Tibial artery (tissue), 4 donors: ENCODE measurements at regions not wholly inside any gene's neighbourhood (a gene's known extent, or its start where the extent isn't known, plus 50 kb on each side); places are given as distances from the start of the nearest gene placed in this dataset.

Experiments
- DNase-seq, 2 donors: peaks; one replicate each; pipeline ENCODE4 v3.0.0-alpha.2; 2019
- H3K27ac ChIP-seq, 2 donors: fragments of 200-600 bp; sonication (generic) in 1 of 2; 1 replicate in 1 of 2; 2 replicates in 1 of 2; pipeline ENCODE4 v1.5.1; 2018 to 2019; ENCODE audit warnings: mild to moderate bottlenecking in 1 of 2
- H3K27me3 ChIP-seq, 2 donors: fragments of 200-600 bp; sonication (generic) in 1 of 2; one replicate each; pipeline versions ENCODE4 v1.5.1 to v1.6.0; 2016 to 2019
- H3K36me3 ChIP-seq, 3 donors: fragments of 200-600 bp; sonication (generic) in 2 of 3; one replicate each; pipeline ENCODE4 v1.5.1; 2016 to 2019; ENCODE audit warnings: mild to moderate bottlenecking in 2 of 3
- H3K4me1 ChIP-seq, 4 donors: fragments of 200-600 bp; sonication (generic) in 2 of 4; 1 replicate in 3 of 4; 2 replicates in 1 of 4; pipeline ENCODE4 v1.5.1; 2016 to 2019
- H3K4me3 ChIP-seq, 2 donors: fragments of 200-600 bp; sonication (generic) in 1 of 2; 1 replicate in 1 of 2; 2 replicates in 1 of 2; pipeline ENCODE4 v1.5.1; 2018 to 2019; ENCODE audit warnings: mild to moderate bottlenecking in 2 of 2
- H3K9me3 ChIP-seq, 3 donors: fragments of 200-600 bp; sonication (generic) in 1 of 3; one replicate each; pipeline ENCODE4 v1.5.1; 2016 to 2019
- intact Hi-C: fragments of 100-400 bp; cut with DNase I; formaldehyde crosslinking; loops from one replicate; pipeline ENCODE4 v1.15.0; 2023; ENCODE audit warnings: low total_unique reads
- TF ChIP-seq, protein P1 (sequence below), 2 experiments: fragments of 200-600 bp in 1 of 2; fragments of 450-650 bp in 1 of 2; IDR thresholded peaks; one replicate each; pipeline ENCODE4 v1.5.1; 2017 to 2019; ENCODE audit warnings: antibody characterized with exemption in 2 of 2, mild to moderate bottlenecking in 1 of 2, moderate library complexity in 1 of 2

DNA sequence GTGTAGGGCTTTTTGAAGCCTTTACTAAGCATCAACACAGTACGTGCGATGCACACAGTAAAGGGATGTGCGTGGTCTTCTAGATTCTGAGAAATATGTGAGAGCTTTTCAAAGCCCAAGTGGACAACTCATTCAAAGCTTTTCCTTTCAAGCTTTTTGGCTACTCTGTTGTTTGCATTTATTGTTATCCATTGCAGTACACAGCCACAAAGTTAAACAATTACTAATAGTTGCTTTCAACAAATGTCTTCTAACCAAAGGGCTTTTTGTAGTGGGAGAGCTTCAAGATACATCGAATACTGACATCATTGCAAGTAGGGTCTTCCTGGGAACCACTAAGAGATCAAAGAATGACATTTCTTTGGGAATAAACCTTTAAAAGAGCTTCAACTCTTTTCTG lies 97.9 kb upstream of the ETV3 start:
- no peak for DNase-seq
- intact Hi-C loops = no loop called here

DNA sequence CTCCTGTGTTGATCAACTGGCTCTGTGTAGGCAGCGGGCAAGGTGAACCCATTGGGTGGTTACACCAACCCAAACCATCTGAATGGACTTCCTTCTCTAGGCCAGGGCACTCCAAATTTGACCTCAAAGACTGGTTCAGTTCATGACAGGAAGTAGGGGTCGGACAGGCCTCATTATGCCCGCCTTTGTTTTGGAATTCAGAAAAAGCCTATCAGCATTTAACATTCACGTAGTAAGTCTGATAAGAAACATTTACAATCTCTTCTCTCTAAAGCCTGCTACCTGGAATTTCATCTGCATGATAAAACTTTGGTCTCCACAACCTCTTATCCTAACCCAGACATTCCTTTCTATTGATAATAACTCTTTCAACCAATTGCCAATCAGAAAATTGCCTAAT lies 97.1 kb upstream of the ETV3 start:
- no peak for DNase-seq
- TF ChIP-seq, protein P1, sequence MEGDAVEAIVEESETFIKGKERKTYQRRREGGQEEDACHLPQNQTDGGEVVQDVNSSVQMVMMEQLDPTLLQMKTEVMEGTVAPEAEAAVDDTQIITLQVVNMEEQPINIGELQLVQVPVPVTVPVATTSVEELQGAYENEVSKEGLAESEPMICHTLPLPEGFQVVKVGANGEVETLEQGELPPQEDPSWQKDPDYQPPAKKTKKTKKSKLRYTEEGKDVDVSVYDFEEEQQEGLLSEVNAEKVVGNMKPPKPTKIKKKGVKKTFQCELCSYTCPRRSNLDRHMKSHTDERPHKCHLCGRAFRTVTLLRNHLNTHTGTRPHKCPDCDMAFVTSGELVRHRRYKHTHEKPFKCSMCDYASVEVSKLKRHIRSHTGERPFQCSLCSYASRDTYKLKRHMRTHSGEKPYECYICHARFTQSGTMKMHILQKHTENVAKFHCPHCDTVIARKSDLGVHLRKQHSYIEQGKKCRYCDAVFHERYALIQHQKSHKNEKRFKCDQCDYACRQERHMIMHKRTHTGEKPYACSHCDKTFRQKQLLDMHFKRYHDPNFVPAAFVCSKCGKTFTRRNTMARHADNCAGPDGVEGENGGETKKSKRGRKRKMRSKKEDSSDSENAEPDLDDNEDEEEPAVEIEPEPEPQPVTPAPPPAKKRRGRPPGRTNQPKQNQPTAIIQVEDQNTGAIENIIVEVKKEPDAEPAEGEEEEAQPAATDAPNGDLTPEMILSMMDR (IDR thresholded peaks at IDR 0.05) = no peak
- intact Hi-C loops = no loop called here
- Histone ChIP-seq H3K4me1 (no peaks in the 10 kb centered on the region), H3K9me3 (no peaks in the 10 kb centered on the region), H3K27me3 (peaks cover 0 to 7% of the 10 kb centered on the region in 2 donors), H3K27ac (no peak overlapping the region), H3K4me3 (no peak overlapping the region), H3K36me3 (no peaks in the 10 kb centered on the region)

More for the DNA sequence above, 97.9 kb upstream of the ETV3 start:
- H3K27me3 ChIP-seq = peaks cover 0 to 7% of the 10 kb centered on the region in 2 donors
- no peak overlapping the region for H3K4me3 ChIP-seq
- no peaks in the 10 kb centered on the region for H3K4me1 ChIP-seq
- TF ChIP-seq, protein P1 (IDR thresholded peaks at IDR 0.05) = no peak
- no peaks in the 10 kb centered on the region for H3K9me3 ChIP-seq
- no peaks in the 10 kb centered on the region for H3K36me3 ChIP-seq
- no peak overlapping the region for H3K27ac ChIP-seq

DNA sequence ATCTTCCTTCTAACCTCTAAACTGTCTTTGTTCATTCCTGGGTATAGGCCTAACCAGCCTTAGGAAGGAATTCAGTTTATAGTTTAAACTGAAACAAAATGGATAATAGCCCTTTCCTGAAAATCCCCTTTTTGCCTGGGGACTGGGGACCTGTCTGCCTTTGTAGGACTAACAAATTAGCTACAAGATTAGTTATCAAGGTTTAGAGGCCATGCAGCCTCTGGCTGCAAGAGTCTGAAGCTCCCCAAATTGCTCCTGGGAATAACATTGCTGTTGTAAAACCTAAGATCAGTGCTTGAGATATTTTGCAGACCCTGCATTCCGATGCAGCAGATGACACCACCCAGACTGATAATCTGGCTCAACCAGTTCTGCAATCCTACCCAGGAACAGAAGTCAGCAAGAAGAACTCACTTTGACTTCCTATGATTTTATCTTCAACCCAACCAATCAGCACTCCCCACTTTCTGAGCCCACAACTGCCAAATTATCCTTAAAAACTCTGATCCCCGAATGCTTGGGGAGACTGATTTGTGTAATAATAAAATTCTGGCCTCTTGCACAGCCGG lies 96.6 kb upstream of the ETV3 start:
- Histone ChIP-seq H3K27me3 (peaks cover 0 to 7% of the 10 kb centered on the region in 2 donors), H3K4me1 (no peaks in the 10 kb centered on the region)
- intact Hi-C loops = no loop called here

DNA sequence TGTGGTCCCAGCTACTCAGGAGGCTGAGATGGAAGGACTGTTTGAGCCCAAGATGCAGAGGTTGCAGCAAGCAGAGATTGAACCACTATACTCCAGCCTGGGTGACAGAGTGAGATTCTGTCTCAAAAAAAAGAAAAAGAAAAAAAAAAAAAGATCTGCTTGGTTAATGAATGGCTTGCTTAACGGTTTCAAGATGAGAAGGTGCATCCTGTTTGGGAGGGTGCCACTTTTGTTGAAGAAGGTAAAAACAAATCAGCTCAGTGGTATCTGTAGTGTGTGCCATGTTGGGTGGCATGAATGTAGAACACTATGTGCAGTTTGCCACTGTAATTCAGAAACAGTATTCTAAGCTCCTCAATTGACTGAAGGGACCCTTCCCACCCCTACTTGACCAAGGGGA lies 94.9 kb upstream of the ETV3 start:
- Histone ChIP-seq H3K27me3 (peaks cover 0 to 6% of the 10 kb centered on the region in 2 donors), H3K9me3 (no peaks in the 10 kb centered on the region), H3K4me3 (no peak overlapping the region), H3K4me1 (no peaks in the 10 kb centered on the region), H3K27ac (no peak overlapping the region), H3K36me3 (no peaks in the 10 kb centered on the region)
- TF ChIP-seq, protein P1 (IDR thresholded peaks at IDR 0.05) = no peak
- intact Hi-C loops = no loop called here
- DNase-seq = no peak

More for the DNA sequence above, 96.6 kb upstream of the ETV3 start:
- TF ChIP-seq, protein P1 (IDR thresholded peaks at IDR 0.05) = no peak
- Histone ChIP-seq H3K9me3 (no peaks in the 10 kb centered on the region), H3K27ac (no peak overlapping the region), H3K36me3 (no peaks in the 10 kb centered on the region), H3K4me3 (no peak overlapping the region)
- no peak for DNase-seq

DNA sequence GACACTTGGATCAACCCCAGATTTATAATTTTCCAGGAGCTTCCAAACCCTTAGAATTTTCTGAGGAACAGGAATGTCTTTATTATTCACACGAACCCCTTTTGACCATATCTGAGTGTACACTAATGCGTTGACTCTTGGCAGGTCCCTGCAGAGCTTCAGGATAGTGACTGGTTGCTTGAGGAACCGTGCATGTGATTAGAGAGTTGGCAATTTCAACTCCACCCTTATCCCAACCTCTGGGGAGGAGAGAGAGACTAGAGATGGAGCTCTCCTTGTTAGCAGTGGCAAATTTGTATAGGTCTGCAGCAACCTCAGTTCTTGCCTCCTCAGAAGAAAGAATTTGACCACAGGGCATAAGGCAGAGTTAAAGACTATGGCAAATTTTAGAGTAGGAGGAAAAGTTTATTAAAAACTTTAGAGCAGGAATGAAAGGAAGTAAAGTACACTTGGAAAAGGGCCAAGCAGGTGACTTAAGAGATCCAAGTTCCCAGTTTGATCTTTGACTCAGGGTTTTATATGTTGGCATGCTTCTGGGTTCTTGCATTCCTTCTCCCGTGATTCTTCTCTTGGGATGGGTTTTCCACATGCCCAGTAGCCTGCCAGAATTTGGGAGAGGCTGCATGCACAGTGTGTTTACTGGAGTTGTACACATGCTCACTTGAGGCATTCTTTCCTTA lies 93.8 kb upstream of the ETV3 start:
- intact Hi-C loops = no loop called here
- Histone ChIP-seq H3K27ac (no peak overlapping the region), H3K36me3 (no peaks in the 10 kb centered on the region), H3K9me3 (no peaks in the 10 kb centered on the region), H3K4me1 (no peaks in the 10 kb centered on the region), H3K4me3 (no peak overlapping the region), H3K27me3 (no peaks in the 10 kb centered on the region)
- DNase-seq = no peak
- TF ChIP-seq, protein P1 (IDR thresholded peaks at IDR 0.05) = no peak
